Ovary (tissue), 3 donors: ENCODE measurements at regions not wholly inside any gene's neighbourhood (a gene's known extent, or its start where the extent isn't known, plus 50 kb on each side); places are given as distances from the start of the nearest gene placed in this dataset.

Source experiments
- POLR2A ChIP-seq: fragments of 450-650 bp; IDR thresholded peaks from one replicate; pipeline ENCODE4 v1.6.1; 2017; ENCODE audit warnings: antibody characterized with exemption, mild to moderate bottlenecking, moderate library complexity
- TF ChIP-seq, protein P1 (sequence below), 3 donors: fragments of 450-650 bp in 2 of 3; fragments of 200-600 bp in 1 of 3; IDR thresholded peaks; one replicate each; pipeline versions ENCODE4 v1.5.1 to v1.8.0; 2016 to 2022; ENCODE audit warnings: antibody characterized with exemption in 3 of 3, mild to moderate bottlenecking in 1 of 3
- donor health status: DM: no; HTN: no; CAD: no.

GRCh38 chr7:125664625-125665024, 735.0 kb upstream of the POT1 start:
- no peak for TF ChIP-seq POLR2A
- TF ChIP-seq, protein P1, sequence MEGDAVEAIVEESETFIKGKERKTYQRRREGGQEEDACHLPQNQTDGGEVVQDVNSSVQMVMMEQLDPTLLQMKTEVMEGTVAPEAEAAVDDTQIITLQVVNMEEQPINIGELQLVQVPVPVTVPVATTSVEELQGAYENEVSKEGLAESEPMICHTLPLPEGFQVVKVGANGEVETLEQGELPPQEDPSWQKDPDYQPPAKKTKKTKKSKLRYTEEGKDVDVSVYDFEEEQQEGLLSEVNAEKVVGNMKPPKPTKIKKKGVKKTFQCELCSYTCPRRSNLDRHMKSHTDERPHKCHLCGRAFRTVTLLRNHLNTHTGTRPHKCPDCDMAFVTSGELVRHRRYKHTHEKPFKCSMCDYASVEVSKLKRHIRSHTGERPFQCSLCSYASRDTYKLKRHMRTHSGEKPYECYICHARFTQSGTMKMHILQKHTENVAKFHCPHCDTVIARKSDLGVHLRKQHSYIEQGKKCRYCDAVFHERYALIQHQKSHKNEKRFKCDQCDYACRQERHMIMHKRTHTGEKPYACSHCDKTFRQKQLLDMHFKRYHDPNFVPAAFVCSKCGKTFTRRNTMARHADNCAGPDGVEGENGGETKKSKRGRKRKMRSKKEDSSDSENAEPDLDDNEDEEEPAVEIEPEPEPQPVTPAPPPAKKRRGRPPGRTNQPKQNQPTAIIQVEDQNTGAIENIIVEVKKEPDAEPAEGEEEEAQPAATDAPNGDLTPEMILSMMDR (IDR thresholded peaks at IDR 0.05) = no peak
